Testis (tissue), 2 donors: ENCODE measurements at regions not wholly inside any gene's neighbourhood (a gene's known extent, or its start where the extent isn't known, plus 50 kb on each side); places are given as distances from the start of the nearest gene placed in this dataset.

Experiments used
- DNase-seq: peaks from one replicate; pipeline ENCODE4 v3.0.0-alpha.2; 2019
- H3K27ac ChIP-seq, 2 donors: fragments of 200-600 bp; sonication (generic); one replicate each; pipeline ENCODE4 v1.5.1; 2019
- H3K27me3 ChIP-seq: fragments of 200-600 bp; sonication (generic); one replicate; pipeline ENCODE4 v1.5.1; 2019
- H3K36me3 ChIP-seq: fragments of 200-600 bp; sonication (generic); one replicate; pipeline ENCODE4 v1.5.1; 2017; ENCODE audit warnings: low read depth; ENCODE audit errors: missing control alignments
- H3K4me1 ChIP-seq: fragments of 200-600 bp; sonication (generic); one replicate; pipeline ENCODE4 v1.5.1; 2019
- H3K4me3 ChIP-seq, 2 donors: fragments of 200-600 bp; sonication (generic); one replicate each; pipeline ENCODE4 v1.5.1; 2017 to 2019
- H3K9me3 ChIP-seq: fragments of 200-600 bp; sonication (generic); one replicate; pipeline ENCODE4 v1.5.1; 2017
- CTCF ChIP-seq, 3 experiments: fragments of 450-650 bp in 2 of 3; fragments of 200-600 bp in 1 of 3; sonication (generic) in 1 of 3; IDR thresholded peaks; one replicate each; pipeline ENCODE4 v1.5.1; 2016 to 2019; ENCODE audit warnings: antibody characterized with exemption in 3 of 3, mild to moderate bottlenecking in 2 of 3, moderate library complexity in 1 of 3
- POLR2A ChIP-seq: fragments of 450-650 bp; IDR thresholded peaks from one replicate; pipeline ENCODE4 v1.6.1; 2017; ENCODE audit warnings: antibody characterized with exemption, mild to moderate bottlenecking, moderate library complexity
- WGBS, 2 donors: methylation state at CpG; one replicate each; pipeline ENCODE4 v1.1.5; 2018; 5-methylcytosine and 5-hydroxymethylcytosine counted together
- intact Hi-C: fragments of 100-400 bp; cut with DNase I; formaldehyde crosslinking; loops from one replicate; pipeline ENCODE4 v1.15.1; 2023; ENCODE audit warnings: low total_unique reads
- microRNA-seq, 2 donors: library from miRNA; unstranded; fragments of <30 nt; microRNA quantifications; one replicate each; pipeline ENCODE4, GENCODE V29; 2016; ENCODE audit warnings: borderline number of aligned reads in 2 of 2, borderline replicate concordance in 1 of 2
- small RNA-seq, 2 donors: library from RNA; depleted of rRNA; stranded (forward); fragments of <200 nt; gene quantifications; one replicate each; pipeline ENCODE3, GENCODE V24; 2016

GRCh38 chr3:96756516-96756915 is 57.9 kb upstream of the EPHA6 start:
- H3K9me3 ChIP-seq, result no peaks in the 10 kb centered on the region
- H3K27me3 ChIP-seq, result no peaks in the 10 kb centered on the region
- WGBS, 2 donors, result 45 to 50% methylated on average over 1 of the region's 1 CpG
- TF ChIP-seq POLR2A (no peak), CTCF (IDR thresholded peaks at IDR 0.05) (no peak)
- H3K36me3 ChIP-seq, result no peaks in the 10 kb centered on the region
- no peaks in the 10 kb centered on the region for H3K4me1 ChIP-seq
- no peak overlapping the region for H3K27ac ChIP-seq
- H3K4me3 ChIP-seq, result no peak overlapping the region
- intact Hi-C loops, result no loop called here
- DNase-seq, result no peak

GRCh38 chr3:96760956-96761355 is 53.4 kb upstream of the EPHA6 start:
- H3K9me3 ChIP-seq, result no peaks in the 10 kb centered on the region
- H3K4me1 ChIP-seq, result no peaks in the 10 kb centered on the region
- no peak for DNase-seq
- intact Hi-C loops, result no loop called here
- H3K36me3 ChIP-seq, result no peaks in the 10 kb centered on the region
- 82 to 83% methylated on average over 4 of the region's 4 CpGs for WGBS, 2 donors
- no peaks in the 10 kb centered on the region for H3K27me3 ChIP-seq
- H3K27ac ChIP-seq, result no peak overlapping the region
- H3K4me3 ChIP-seq, result no peak overlapping the region
- no peak for TF ChIP-seq POLR2A
- TF ChIP-seq CTCF (IDR thresholded peaks at IDR 0.05), result no peak

Small RNA genes in the stretch of these regions (microRNA-seq; reads per million reads assigned to microRNA genes)
- 0 reads per million in 2 donors for gene MIR8060

Small RNA genes in the stretch of these regions (small RNA-seq; reads per million reads assigned to genes)
- gene MIR8060, result 0 reads per million in 2 donors
- 0 reads per million in 2 donors for gene RNU6-1094P
